Heart left ventricle (tissue), 16 donors: ENCODE measurements at regions not wholly inside any gene's neighbourhood (a gene's known extent, or its start where the extent isn't known, plus 50 kb on each side); places are given as distances from the start of the nearest gene placed in this dataset.

ENCODE experiments used
- ATAC-seq, 4 donors: fragments of 200-7000 bp; cut with Tn5 transposase; one replicate each; pipeline ENCODE4 v1.9.1; 2020 to 2022; ENCODE audit warnings: moderate library complexity in 4 of 4, mild to moderate bottlenecking in 3 of 4, moderate number of reproducible peaks in 1 of 4
- DNase-seq, 5 donors: peaks; one replicate each; pipeline ENCODE4 v3.0.0-alpha.2; 2020
- H3K27ac ChIP-seq, 12 donors: fragments of 200-600 bp; sonication (generic) in 4 of 12; one replicate each; pipeline versions ENCODE4 v1.5.0 to v1.8.0; 2016 to 2022; ENCODE audit warnings: mild to moderate bottlenecking in 2 of 12
- H3K27me3 ChIP-seq, 9 donors: fragments of 200-600 bp; sonication (generic) in 2 of 9; one replicate each; pipeline versions ENCODE4 v1.5.1 to v1.8.0; 2016 to 2022; ENCODE audit warnings: mild to moderate bottlenecking in 3 of 9
- H3K36me3 ChIP-seq, 9 donors: fragments of 200-600 bp; sonication (generic) in 2 of 9; one replicate each; pipeline versions ENCODE4 v1.5.0 to v1.8.0; 2018 to 2022; ENCODE audit warnings: mild to moderate bottlenecking in 2 of 9
- H3K4me1 ChIP-seq, 12 donors: fragments of 200-600 bp; sonication (generic) in 4 of 12; one replicate each; pipeline versions ENCODE4 v1.5.0 to v1.8.0; 2016 to 2022; ENCODE audit warnings: mild to moderate bottlenecking in 3 of 12
- H3K4me3 ChIP-seq, 12 donors: fragments of 200-600 bp; sonication (generic) in 4 of 12; one replicate each; pipeline versions ENCODE4 v1.5.0 to v1.8.0; 2017 to 2022; ENCODE audit warnings: mild to moderate bottlenecking in 9 of 12, moderate library complexity in 4 of 12
- H3K9me3 ChIP-seq, 12 donors: fragments of 200-600 bp; sonication (generic) in 4 of 12; one replicate each; pipeline versions ENCODE4 v1.5.0 to v1.8.0; 2016 to 2022; ENCODE audit warnings: mild to moderate bottlenecking in 1 of 12
- CTCF ChIP-seq, 12 donors: fragments of 200-600 bp; sonication (generic) in 4 of 12; IDR thresholded peaks; one replicate each; pipeline versions ENCODE4 v1.5.0 to v1.8.0; 2018 to 2022; ENCODE audit warnings: antibody characterized with exemption in 12 of 12, mild to moderate bottlenecking in 5 of 12
- POLR2A ChIP-seq, 2 donors: fragments of 450-650 bp; IDR thresholded peaks; one replicate each; pipeline ENCODE4 v1.6.1; 2017; ENCODE audit warnings: antibody characterized with exemption in 2 of 2, mild to moderate bottlenecking in 2 of 2, moderate library complexity in 2 of 2
- WGBS, 4 donors: extraction: QIAGEN DNeasy Blood & Tissue Kit in 2 of 4; methylation state at CpG; one replicate each; pipeline versions ENCODE4 v1.1.5 to v1.1.7; 2013 to 2018; 5-methylcytosine and 5-hydroxymethylcytosine counted together
- intact Hi-C, 10 donors: fragments of 100-400 bp; cut with DNase I; formaldehyde crosslinking; loops; one replicate each; pipeline versions ENCODE4 v1.11.1 to v1.14.2; 2022
- donor health status: ischemic (EF 13 %, LVEDD 7.1; RV severe dilation, severe dysfunction).
- donor health status: healthy with polysubstance abuse.
- donor health status: DM: no; HTN: yes; CAD: no.
- donor health status: DM: no; HTN: no; CAD: no.
- donor health status: ischemic (EF 25% LVEDD 6.9; RV normal size, moderate dysfunction).
- donor health status: ischemic (EF 25% LVEDD 5.7; RV mildly dilated, moderate dysfunction).
- donor health status: healthy.
- donor health status: DM: yes; HTN: yes; CAD: no.
- donor health status: ischemic (EF 35%, LVEDD 5.7; RV mildly dilated, moderate dysfunction).
- donor health status: nonischemic (EF 11% LVEDD 7.7; RV severe dilation, severe dysfunction).
- donor health status: DM: yes; HTN: yes; CAD: no.
- donor health status: PGD.
- donor health status: ischemic (EF 29% LVEDD 5.4; RV normal size, mild dysfunction).
- donor health status: nonischemic (EF 23%, LVEDD 6.1; RV moderate dilation, normal function).

GRCh38 chr11:42390116-42390515 lies 921.7 kb upstream of the API5 start:
- intact Hi-C loops, result no loop called here
- H3K36me3 ChIP-seq, result no peaks in the 10 kb centered on the region
- no peak overlapping the region for H3K27ac ChIP-seq
- no peak overlapping the region for H3K4me3 ChIP-seq
- DNase-seq (no peak), ATAC-seq (no peak)
- TF ChIP-seq POLR2A (IDR thresholded peaks at IDR 0.05) (no peak), CTCF (IDR thresholded peaks at IDR 0.05) (no peak)
- no peaks in the 10 kb centered on the region for H3K4me1 ChIP-seq
- no peaks in the 10 kb centered on the region for H3K27me3 ChIP-seq
- H3K9me3 ChIP-seq, result no peaks in the 10 kb centered on the region

GRCh38 chr11:42397483-42397882 lies 914.3 kb upstream of the API5 start:
- H3K4me3 ChIP-seq, result no peak overlapping the region
- peaks cover 0 to 6% (median 0%) of the 10 kb centered on the region in 12 donors for H3K9me3 ChIP-seq
- no peaks in the 10 kb centered on the region for H3K27me3 ChIP-seq
- no peak for ATAC-seq
- no peak for DNase-seq
- no peaks in the 10 kb centered on the region for H3K4me1 ChIP-seq
- TF ChIP-seq POLR2A (IDR thresholded peaks at IDR 0.05) (no peak), CTCF (IDR thresholded peaks at IDR 0.05) (no peak)
- H3K27ac ChIP-seq, result no peak overlapping the region
- intact Hi-C loops, result no loop called here
- H3K36me3 ChIP-seq, result no peaks in the 10 kb centered on the region

GRCh38 chr11:42407341-42407740 lies 904.5 kb upstream of the API5 start:
- no peak for ATAC-seq
- Histone ChIP-seq H3K4me1 (no peaks in the 10 kb centered on the region), H3K27ac (no peak overlapping the region), H3K9me3 (no peaks in the 10 kb centered on the region), H3K4me3 (no peak overlapping the region), H3K36me3 (no peaks in the 10 kb centered on the region), H3K27me3 (no peaks in the 10 kb centered on the region)
- intact Hi-C loops, result no loop called here
- 0 to 11% (median 6%) methylated on average over 3 of the region's 3 CpGs for WGBS, 4 donors
- DNase-seq, result no peak
- TF ChIP-seq CTCF (IDR thresholded peaks at IDR 0.05), result no peak
- no peak for TF ChIP-seq POLR2A (IDR thresholded peaks at IDR 0.05)

- DNase-seq, result no peak
- Histone ChIP-seq H3K27ac (no peak overlapping the region), H3K9me3 (no peaks in the 10 kb centered on the region), H3K27me3 (no peaks in the 10 kb centered on the region), H3K36me3 (no peaks in the 10 kb centered on the region), H3K4me1 (no peaks in the 10 kb centered on the region), H3K4me3 (no peak overlapping the region)
- WGBS, 4 donors, result 67 to 77% (median 69%) methylated on average over 6 of the region's 6 CpGs
- no peak for ATAC-seq
- intact Hi-C loops, result no loop called here
- TF ChIP-seq CTCF (IDR thresholded peaks at IDR 0.05) (no peak), POLR2A (IDR thresholded peaks at IDR 0.05) (no peak)
Measured at GRCh38 chr11:42410251-42410955, 901.4 kb upstream of the API5 start.
